Kidney glomerular epithelial cell (primary cell): ENCODE measurements at regions not wholly inside any gene's neighbourhood (a gene's known extent, or its start where the extent isn't known, plus 50 kb on each side); places are given as distances from the start of the nearest gene placed in this dataset.
"Not testable (repeated sequence)": the region's sequence is repeated elsewhere in the genome, so short reads cannot be mapped to it uniquely, and the experiment has no call there.

ENCODE experiments used
- DNase-seq: peaks from one replicate; lab custom pipeline; 2025; lab: John Stamatoyannopoulos, UW

GRCh38 chr16:29145086-29145485 is 160.2 kb downstream of the LAT start:
- DNase-seq: not testable (repeated sequence)

DNA sequence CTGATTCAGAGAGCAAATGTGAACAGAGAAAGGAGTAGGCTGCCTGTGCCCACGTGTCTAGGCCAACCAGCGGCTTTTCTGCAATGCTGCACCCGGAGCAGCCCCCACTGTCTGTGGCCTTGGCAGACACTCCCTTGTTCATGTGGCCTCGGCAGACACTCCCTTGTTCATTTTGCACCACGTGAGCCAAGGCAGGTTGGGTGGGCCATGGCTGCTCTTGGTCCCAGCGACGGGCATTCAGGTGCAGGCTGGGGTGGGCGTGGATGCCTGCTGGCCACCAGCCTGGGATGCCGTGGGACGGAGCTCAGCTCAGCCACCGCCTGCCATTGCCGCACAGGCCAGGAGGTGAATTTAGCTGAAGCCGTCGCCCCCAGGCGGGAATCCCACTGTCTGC is 159.8 kb downstream of the LAT start:
- DNase-seq: not testable (repeated sequence)

DNA sequence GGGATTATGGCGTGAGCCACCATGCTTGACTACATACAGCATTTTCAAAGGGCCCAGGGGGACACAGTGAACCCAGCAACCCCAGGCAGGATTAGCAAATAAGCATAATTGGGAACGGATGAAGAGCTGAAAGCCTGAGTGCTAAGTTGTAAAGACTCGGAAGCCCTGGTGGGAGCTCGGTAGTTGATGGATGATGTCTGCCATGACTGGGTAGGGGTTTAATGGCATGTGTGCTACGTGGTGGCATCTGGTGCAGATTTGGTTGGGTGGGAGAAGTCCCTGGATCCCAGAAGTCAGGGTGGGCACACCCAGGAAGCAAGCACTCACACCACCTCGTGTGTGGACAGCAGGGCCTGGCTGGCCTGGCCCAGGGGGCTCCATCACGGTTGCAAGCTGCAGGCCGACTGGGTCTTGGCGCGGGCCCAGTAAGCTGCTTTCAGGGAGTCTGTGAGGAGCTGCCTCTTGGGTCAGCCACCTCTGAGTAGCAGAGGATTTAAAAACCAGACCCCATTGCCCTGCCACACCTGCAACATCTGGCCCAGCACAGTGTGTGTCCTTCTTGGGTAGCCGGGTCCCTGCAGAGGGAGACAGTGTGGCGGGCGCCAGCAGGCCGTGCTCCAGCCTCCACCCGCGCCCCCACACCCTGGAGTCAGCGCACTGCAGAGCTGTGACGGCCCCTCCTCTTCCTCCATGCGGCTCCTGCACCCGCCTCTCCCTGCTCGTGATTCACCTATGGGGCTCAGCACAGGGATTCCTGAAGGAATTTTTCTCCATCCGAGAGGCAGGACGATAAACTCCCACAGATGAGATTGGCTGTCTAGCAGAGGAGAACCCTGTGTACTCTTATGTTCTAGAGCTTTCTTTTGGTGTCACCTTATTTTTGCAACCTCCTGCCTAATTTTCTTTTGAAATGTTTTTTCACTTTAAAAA is 159.2 kb downstream of the LAT start:
- DNase-seq: peak; percentile 31

GRCh38 chr16:29142506-29142905 is 157.7 kb downstream of the LAT start:
- DNase-seq: not testable (repeated sequence)

DNA sequence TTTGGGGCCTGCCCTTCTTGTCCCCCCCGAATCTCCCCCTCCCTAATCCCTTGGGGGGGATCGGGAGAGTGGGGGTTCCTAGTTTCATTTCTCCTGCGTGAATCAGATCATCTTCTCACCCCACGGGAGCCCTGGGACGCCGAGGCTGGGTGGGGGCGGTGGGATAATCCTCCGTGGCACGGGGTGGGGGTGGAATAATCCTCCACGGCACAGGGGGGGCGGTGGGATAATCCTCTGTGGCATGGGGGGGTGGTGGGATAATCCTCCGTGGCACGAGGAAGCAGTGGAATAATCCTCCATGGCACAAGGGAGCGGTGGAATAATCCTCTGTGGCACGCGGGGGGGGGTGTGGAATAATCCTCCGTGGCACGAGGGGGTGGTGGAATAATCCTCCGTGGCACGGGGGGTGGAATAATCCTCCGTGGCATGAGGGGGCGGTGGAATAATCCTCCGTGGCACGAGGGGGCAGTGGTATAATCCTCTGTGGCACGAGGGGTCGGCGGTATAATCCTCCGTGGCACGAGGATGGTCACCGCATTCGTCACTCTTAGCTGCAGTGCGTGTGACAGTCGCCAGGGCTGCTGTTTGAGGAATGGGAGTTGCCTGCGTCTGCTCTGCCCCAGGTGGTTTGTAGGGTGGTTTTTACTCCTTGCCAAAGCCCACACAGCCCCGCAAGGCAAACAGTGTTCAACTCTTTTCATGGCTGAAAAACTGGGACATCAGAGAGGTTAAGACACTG is 156.9 kb downstream of the LAT start:
- DNase-seq: no peak

DNA sequence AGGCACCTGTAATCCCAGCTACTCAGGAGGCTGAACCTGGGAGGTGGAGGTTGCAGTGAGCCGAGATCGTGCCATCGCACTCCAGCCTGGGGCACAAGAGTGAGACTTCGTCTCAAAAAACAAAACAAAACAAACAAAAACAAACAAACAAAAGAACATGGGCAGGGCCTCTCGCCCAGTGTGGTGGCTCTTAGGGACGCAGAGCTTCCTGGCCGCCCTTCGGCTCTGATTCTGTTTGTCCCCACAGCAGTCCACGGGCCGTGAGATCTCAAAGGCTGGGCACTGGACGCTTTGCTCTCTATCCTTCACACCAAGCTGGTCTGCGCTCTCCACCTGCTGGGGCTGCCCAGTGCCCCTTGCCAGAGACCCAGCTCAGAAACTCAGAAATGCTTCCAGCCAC is 156.3 kb downstream of the LAT start:
- DNase-seq: not testable (repeated sequence)

DNA sequence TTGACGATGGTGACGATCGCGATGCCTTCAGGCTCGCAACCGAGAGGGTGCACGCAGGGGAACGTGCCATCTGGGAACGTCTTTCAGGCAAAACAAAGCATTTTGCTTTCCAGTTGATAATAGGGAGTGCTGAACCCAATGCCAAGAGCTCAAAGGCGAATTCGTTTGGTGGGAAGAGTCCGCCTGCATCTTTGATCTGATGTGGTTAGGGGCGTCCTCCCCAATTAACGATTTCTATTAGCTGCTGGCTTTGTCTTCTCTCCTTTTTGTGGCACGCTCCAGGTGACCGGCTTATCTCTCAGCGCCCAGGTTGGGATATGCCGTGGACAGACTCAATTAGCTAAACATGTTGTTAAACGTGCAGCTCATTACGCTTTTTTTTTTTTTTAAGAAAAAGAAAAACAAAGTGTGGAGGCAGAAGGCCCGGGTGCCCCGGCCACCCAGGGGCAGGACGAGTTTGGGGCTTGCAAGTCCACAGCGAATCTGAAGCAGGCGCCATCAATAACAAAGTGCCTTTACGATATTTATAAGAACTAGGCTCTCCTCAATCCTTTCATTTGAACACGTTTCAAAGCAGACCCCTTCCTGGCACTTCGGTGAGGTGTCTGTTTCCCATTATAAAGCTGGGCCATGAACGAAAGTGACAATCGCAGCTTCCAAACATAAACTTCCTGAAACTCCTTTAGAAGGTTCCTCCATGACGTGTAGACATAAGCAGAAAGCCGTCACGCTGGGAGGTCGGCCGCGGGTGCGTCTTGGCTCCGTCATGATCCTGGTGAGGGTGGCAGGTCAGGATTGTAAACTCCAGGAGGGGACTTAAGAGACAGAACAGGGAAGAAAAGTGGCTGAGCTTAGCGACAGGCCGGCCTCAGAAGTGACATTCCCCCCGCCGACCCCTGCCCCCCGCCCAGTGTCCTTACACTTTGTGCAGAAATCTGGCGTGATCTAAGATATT is 155.3 kb downstream of the LAT start:
- not testable (repeated sequence) for DNase-seq

DNA sequence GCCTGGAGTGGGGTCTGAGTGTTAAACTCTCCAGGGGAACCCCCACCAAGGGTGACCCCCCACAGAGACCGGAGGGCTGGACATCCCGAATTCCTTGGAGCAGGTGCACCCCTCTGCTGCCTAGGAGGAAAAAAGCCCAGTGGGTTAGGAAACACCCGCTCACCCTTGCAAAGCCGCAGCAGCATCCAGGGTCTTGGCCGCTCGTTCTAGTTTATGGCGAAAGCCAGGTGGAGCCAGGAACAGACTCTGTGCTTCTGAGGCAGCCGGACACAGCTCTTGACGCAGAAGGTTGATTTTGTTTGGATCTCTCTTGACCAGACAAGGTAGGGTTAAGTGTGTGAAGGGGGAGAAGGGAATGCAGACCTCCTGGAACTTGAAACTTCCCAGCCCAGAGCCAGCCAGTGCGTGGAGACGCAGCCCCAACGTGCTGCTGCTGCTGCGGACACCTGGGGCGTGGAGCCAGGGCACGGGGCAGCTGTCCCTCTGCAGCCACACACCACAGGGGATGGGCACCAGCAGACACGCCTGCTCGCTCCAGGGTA is 154.5 kb downstream of the LAT start:
- no peak for DNase-seq

- not testable (repeated sequence) for DNase-seq
Measured at GRCh38 chr16:29138698-29139097, 153.8 kb downstream of the LAT start.

GRCh38 chr16:29137894-29138662 is 153.2 kb downstream of the LAT start:
- DNase-seq: not testable (repeated sequence)

GRCh38 chr16:29137461-29137860 is 152.6 kb downstream of the LAT start:
- not testable (repeated sequence) for DNase-seq

DNA sequence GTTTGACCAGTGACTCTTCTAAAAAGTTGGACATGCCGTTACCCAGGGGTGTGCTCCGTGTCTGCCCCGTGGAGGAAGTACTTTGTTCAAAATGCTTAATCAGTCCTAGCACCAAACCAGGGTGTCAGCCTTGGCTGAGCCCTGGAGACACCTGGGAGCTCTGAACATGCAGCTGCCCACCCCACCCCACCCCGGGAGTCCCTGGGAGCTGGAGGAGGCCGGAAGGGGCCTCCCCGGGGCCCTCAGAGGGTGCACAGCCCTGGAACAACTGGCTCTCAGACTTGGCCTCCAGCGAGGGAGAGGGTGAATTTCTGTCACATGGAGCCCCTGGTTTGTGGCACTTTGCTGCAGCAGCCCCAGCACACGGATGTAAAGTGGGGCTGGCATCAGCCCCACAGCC is 152.1 kb downstream of the LAT start:
- DNase-seq: not testable (repeated sequence)

- not testable (repeated sequence) for DNase-seq
Measured at GRCh38 chr16:29136046-29136696, 151.3 kb downstream of the LAT start.

- not testable (repeated sequence) for DNase-seq
Measured at GRCh38 chr16:29135098-29135497, 150.2 kb downstream of the LAT start.

GRCh38 chr16:29133681-29134430 is 149.0 kb downstream of the LAT start:
- not testable (repeated sequence) for DNase-seq

- DNase-seq: not testable (repeated sequence)
Measured at GRCh38 chr16:29132869-29133268, 148.0 kb downstream of the LAT start.

- not testable (repeated sequence) for DNase-seq
Measured at GRCh38 chr16:29132444-29132843, 147.6 kb downstream of the LAT start.

DNA sequence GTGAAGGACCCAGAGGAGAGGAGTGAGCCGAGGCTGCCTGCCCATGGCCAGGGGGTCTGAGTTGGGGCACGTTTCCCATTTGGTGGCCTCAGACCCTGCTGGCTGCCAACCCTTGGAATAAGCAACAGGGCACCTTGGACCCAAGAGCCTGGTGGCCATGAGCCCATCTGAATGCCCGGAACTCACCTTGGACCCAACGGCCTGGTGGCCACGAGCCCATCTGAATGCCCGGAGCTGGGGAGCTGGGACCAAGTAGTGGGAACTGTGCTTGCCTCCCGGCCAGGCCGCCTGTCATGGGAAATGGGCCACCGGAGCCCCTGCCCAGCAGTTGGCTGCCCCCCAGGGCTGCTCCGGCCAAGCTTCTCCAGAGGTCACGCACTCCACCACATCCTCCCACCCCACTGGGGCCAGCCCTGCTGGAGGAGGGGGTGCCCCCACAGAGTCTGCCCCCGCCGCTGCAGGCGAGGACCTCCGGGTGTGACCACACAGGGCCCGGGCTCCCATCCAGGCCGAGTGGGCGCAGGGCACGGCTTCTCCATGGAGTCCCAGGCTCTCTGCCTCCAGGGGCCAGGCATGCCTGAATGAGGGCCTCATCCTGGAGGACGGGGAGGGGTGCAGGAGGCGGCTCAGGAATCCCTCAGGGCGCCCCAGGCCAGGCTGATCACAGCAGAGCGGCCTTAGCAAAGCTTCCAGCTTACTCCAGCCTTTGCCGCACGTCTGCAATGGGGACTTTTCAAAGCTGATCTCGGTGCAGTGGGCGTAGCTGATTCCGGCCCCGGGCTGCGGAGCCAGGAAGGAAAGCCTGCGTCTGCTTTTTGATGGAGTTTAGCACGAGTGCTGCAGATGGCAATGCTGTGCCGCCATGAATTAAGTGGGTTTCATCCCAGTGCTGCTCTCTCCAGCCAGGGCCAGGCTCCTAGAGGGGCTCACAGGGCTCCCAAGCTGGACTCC is 146.3 kb downstream of the LAT start:
- DNase-seq: not testable (repeated sequence)
